H1 (cell line): ENCODE measurements at regions not wholly inside any gene's neighbourhood (a gene's known extent, or its start where the extent isn't known, plus 50 kb on each side); places are given as distances from the start of the nearest gene placed in this dataset.

Source experiments
- CTCF ChIA-PET: fragments of 300-600 bp; sonication (Branson Sonifier 250); formaldehyde crosslinking; loops from one replicate; lab custom pipeline; 2021; ENCODE audit not compliant: partially characterized antibody; lab: Charles Lee
- POLR2A ChIA-PET: fragments of 300-600 bp; sonication (Branson Sonifier 250); formaldehyde crosslinking; loops from one replicate; lab custom pipeline; 2021; ENCODE audit warnings: inconsistent platforms; ENCODE audit not compliant: partially characterized antibody; lab: Charles Lee
- DNase-seq, 2 experiments: peaks; one replicate each; pipeline versions ENCODE4 v3.0.0 to v3.0.0-alpha.2; 2010 to 2022; ENCODE audit warnings: low spot score in 2 of 2, low read depth in 1 of 2, mixed read lengths in 1 of 2
- FAIRE-seq: peaks from 2 replicates; lab custom pipeline; 2011; peaks lifted over from hg19 to GRCh38; lab: Jason Lieb, UNC
- H2AFZ ChIP-seq: 2 replicates; pipeline ENCODE4 v1.8.1; 2012; ENCODE audit warnings: low read length, inconsistent platforms
- H2AK5ac ChIP-seq: 2 replicates; pipeline ENCODE4 v1.6.1; 2013; ENCODE audit warnings: low read depth, low read length
- H2BK120ac ChIP-seq: replicated peaks from 2 replicates; pipeline ENCODE3; 2013; ENCODE audit warnings: low read depth, low read length, inconsistent platforms
- H2BK12ac ChIP-seq: 2 replicates; pipeline ENCODE4 v1.6.1; 2013; ENCODE audit warnings: low read depth, low read length
- H2BK15ac ChIP-seq: 2 replicates; pipeline ENCODE4 v1.6.1; 2013; ENCODE audit warnings: low read length
- H2BK20ac ChIP-seq: 2 replicates; pipeline ENCODE4 v1.6.1; 2013; ENCODE audit warnings: low read length
- H2BK5ac ChIP-seq: 2 replicates; pipeline ENCODE4 v1.6.1; 2013; ENCODE audit warnings: low read depth, low read length
- H3K14ac ChIP-seq: 2 replicates; pipeline ENCODE4 v1.6.1; 2013; ENCODE audit warnings: inconsistent platforms; ENCODE audit not compliant: insufficient read length
- H3K18ac ChIP-seq: 2 replicates; pipeline ENCODE4 v1.6.1; 2013; ENCODE audit warnings: low read length; ENCODE audit errors: extremely low read depth
- H3K23ac ChIP-seq: 2 replicates; pipeline ENCODE4 v1.6.1; 2013; ENCODE audit warnings: inconsistent platforms; ENCODE audit not compliant: insufficient read length
- H3K23me2 ChIP-seq: 2 replicates; pipeline ENCODE4 v1.6.1; 2013; ENCODE audit warnings: low read depth, low read length
- H3K27ac ChIP-seq: 2 replicates; pipeline ENCODE4 v1.6.1; 2011; ENCODE audit warnings: low read depth, low read length, inconsistent platforms
- H3K27me3 ChIP-seq, 4 experiments: replicated peaks in 1 of 4; 1 replicate in 1 of 4; 2 replicates in 3 of 4; pipeline versions ENCODE4 v1.6.1 to v1.8.1; 2011 to 2013; ENCODE audit warnings: low read length in 3 of 4, mild to moderate bottlenecking in 3 of 4, inconsistent platforms in 2 of 4, mixed read lengths in 2 of 4, moderate library complexity in 1 of 4; ENCODE audit not compliant: control insufficient read depth in 3 of 4, insufficient read depth in 3 of 4; ENCODE audit errors: extremely low read depth in 1 of 4
- H3K36me3 ChIP-seq, 4 experiments: 2 replicates each; pipeline versions ENCODE4 v1.6.1 to v1.8.1; 2011 to 2013; ENCODE audit warnings: mild to moderate bottlenecking in 4 of 4, low read length in 3 of 4, moderate library complexity in 2 of 4, control low read depth in 1 of 4, inconsistent platforms in 1 of 4; ENCODE audit not compliant: insufficient read depth in 4 of 4, control insufficient read depth in 2 of 4
- H3K4ac ChIP-seq: replicated peaks from 2 replicates; pipeline ENCODE3; 2013; ENCODE audit warnings: low read length, low read depth, mixed read lengths, inconsistent platforms; ENCODE audit not compliant: insufficient read length
- H3K4me1 ChIP-seq, 4 experiments: replicated peaks in 1 of 4; 1 replicate in 1 of 4; 2 replicates in 3 of 4; pipeline versions ENCODE4 v1.6.1 to v1.8.1; 2011 to 2013; ENCODE audit warnings: low read length in 3 of 4, inconsistent platforms in 2 of 4, mixed read lengths in 1 of 4; ENCODE audit not compliant: insufficient read depth in 4 of 4, control insufficient read depth in 3 of 4
- H3K4me2 ChIP-seq, 2 experiments: 2 replicates each; pipeline versions ENCODE4 v1.6.1 to v1.8.1; 2011 to 2013; ENCODE audit warnings: low read depth in 2 of 2, low read length in 2 of 2, control low read depth in 1 of 2, inconsistent platforms in 1 of 2, mild to moderate bottlenecking in 1 of 2; ENCODE audit not compliant: insufficient read depth in 1 of 2
- H3K4me3 ChIP-seq, 4 experiments: fragments of 200-600, 300-600 bp in 1 of 4; sonication (generic), shearing (Covaris generic), sonication (Bioruptor Twin) in 1 of 4; 2 replicates each; pipeline versions ENCODE4 v1.5.1 to v1.8.1; 2011 to 2016; ENCODE audit warnings: low read length in 4 of 4, low read depth in 3 of 4, control low read depth in 2 of 4, inconsistent platforms in 2 of 4, mild to moderate bottlenecking in 2 of 4, mixed read lengths in 1 of 4, moderate library complexity in 1 of 4; ENCODE audit not compliant: insufficient read depth in 2 of 4; ENCODE audit errors: extremely low read depth in 1 of 4
- H3K56ac ChIP-seq: replicated peaks from 2 replicates; pipeline ENCODE3; 2013; ENCODE audit warnings: low read depth, mild to moderate bottlenecking, mixed read lengths, low read length, inconsistent platforms; ENCODE audit not compliant: insufficient read length
- H3K79me1 ChIP-seq: 2 replicates; pipeline ENCODE4 v1.6.1; 2013; ENCODE audit warnings: low read depth, low read length, control low read depth
- H3K79me2 ChIP-seq, 2 experiments: 2 replicates each; pipeline versions ENCODE4 v1.6.1 to v1.8.1; 2012 to 2013; ENCODE audit warnings: low read length in 2 of 2, mild to moderate bottlenecking in 2 of 2, inconsistent platforms in 1 of 2; ENCODE audit not compliant: insufficient read depth in 2 of 2, control insufficient read depth in 1 of 2
- H3K9ac ChIP-seq, 4 experiments: replicated peaks in 1 of 4; 1 replicate in 1 of 4; 2 replicates in 3 of 4; pipeline versions ENCODE4 v1.6.1 to v1.8.1; 2011 to 2013; ENCODE audit warnings: low read depth in 3 of 4, low read length in 3 of 4, control low read depth in 2 of 4, mild to moderate bottlenecking in 2 of 4, moderate library complexity in 2 of 4, inconsistent platforms in 1 of 4; ENCODE audit errors: extremely low read depth in 1 of 4
- H3K9me3 ChIP-seq, 2 experiments: 2 replicates each; pipeline versions ENCODE4 v1.6.1 to v1.8.1; 2012 to 2013; ENCODE audit warnings: mild to moderate bottlenecking in 2 of 2, moderate library complexity in 2 of 2, control low read depth in 1 of 2, inconsistent platforms in 1 of 2, low read depth in 1 of 2, low read length in 1 of 2, mixed read lengths in 1 of 2; ENCODE audit not compliant: insufficient read depth in 2 of 2
- H4K20me1 ChIP-seq, 2 experiments: replicated peaks in 1 of 2; 2 replicates each; pipeline versions ENCODE3 to v1.8.1; 2011 to 2013; ENCODE audit warnings: inconsistent platforms in 2 of 2, low read length in 2 of 2, mild to moderate bottlenecking in 1 of 2; ENCODE audit not compliant: insufficient read depth in 2 of 2, control insufficient read depth in 1 of 2
- H4K5ac ChIP-seq: 2 replicates; pipeline ENCODE4 v1.6.1; 2013; ENCODE audit warnings: low read length, low read depth, mixed read lengths, inconsistent platforms; ENCODE audit not compliant: insufficient read length
- H4K8ac ChIP-seq: 2 replicates; pipeline ENCODE4 v1.8.0; 2013; ENCODE audit warnings: mild to moderate bottlenecking, moderate library complexity, low read length, inconsistent platforms; ENCODE audit not compliant: insufficient read depth; ENCODE audit errors: extremely low read depth
- H4K91ac ChIP-seq: replicated peaks from 2 replicates; pipeline ENCODE3; 2013; ENCODE audit warnings: low read length, mixed read lengths, inconsistent platforms; ENCODE audit not compliant: insufficient read length
- MAFK ChIP-seq: IDR thresholded peaks from 2 replicates; pipeline ENCODE4 v1.6.1; 2012; ENCODE audit warnings: low read depth, mild to moderate bottlenecking, improper control_type of control experiment, low read length
- SP2 ChIP-seq: IDR thresholded peaks from 2 replicates; pipeline ENCODE4 v1.6.1; 2012; ENCODE audit warnings: mild to moderate bottlenecking, low read length, inconsistent platforms
- TEAD4 ChIP-seq: IDR thresholded peaks from 2 replicates; pipeline ENCODE4 v1.6.1; 2012; ENCODE audit warnings: low read depth, low read length, inconsistent platforms, mixed read lengths
- WGBS, 2 experiments: shearing (Covaris generic) in 1 of 2; methylation state at CpG; one replicate each; pipeline versions ENCODE4 v1.1.6 to v1.1.7; 2013 to 2015; ENCODE audit warnings: low lambda C conversion rate in 2 of 2, mixed read lengths in 2 of 2, inconsistent platforms in 1 of 2, low coverage in 1 of 2, missing lambda C conversion rate in 1 of 2; ENCODE audit not compliant: insufficient replicate concordance in 2 of 2, insufficient coverage in 1 of 2, insufficient read length in 1 of 2; ENCODE audit errors: extremely low coverage in 1 of 2, missing lambda C conversion rate in 1 of 2; 5-methylcytosine and 5-hydroxymethylcytosine counted together

- WGBS, 2 experiments = 97% methylated on average over 5 of the region's 5 CpGs; no CpG with 5 or more reads in 1 of the 2 experiments
- CTCF ChIA-PET = interaction anchor here (1.2 to 1.9 kb wide), 4 partner anchors 9 to 430 kb away, joined by 4 to 6 read pairs (median 5); no protein-coding TSS in a partner anchor
- no peak overlapping the region for H4K91ac ChIP-seq
Measured at GRCh38 chr15:97747342-97747741, 213.2 kb upstream of the ARRDC4 start.

More at GRCh38 chr15:97747342-97747741, 213.2 kb upstream of the ARRDC4 start:
- Histone ChIP-seq H2AFZ (no peak overlapping the region), H2BK12ac (no peak overlapping the region), H2AK5ac (no peak overlapping the region), H2BK120ac (no peak overlapping the region), H3K4me1 (peaks cover 0 to 6% (median 0%) of the 10 kb centered on the region in 4 experiments; a peak in 1 of 7 replicates), H3K14ac (no peak overlapping the region), H3K9ac (no peak overlapping the region), H3K4me2 (no peak overlapping the region), H3K4me3 (no peak overlapping the region), H4K20me1 (no peaks in the 10 kb centered on the region), H3K23me2 (no peaks in the 10 kb centered on the region; the same call in 1 of the 2 replicates), H3K27me3 (no peaks in the 10 kb centered on the region), H3K27ac (no peak overlapping the region), H2BK20ac (no peak overlapping the region), H3K79me1 (no peaks in the 10 kb centered on the region), H3K4ac (no peak overlapping the region), H3K79me2 (no peaks in the 10 kb centered on the region), H3K56ac (no peak overlapping the region), H2BK5ac (no peak overlapping the region), H3K18ac (no peak overlapping the region), H4K5ac (no peak overlapping the region), H4K8ac (no peak overlapping the region), H3K36me3 (no peaks in the 10 kb centered on the region), H2BK15ac (no peak overlapping the region), H3K9me3 (0 out of 4 replicates have a peak, but pooled peaks cover 0 to 2% of the 10 kb centered on the region in 2 experiments), H3K23ac (no peak overlapping the region)
- TF ChIP-seq SP2 = no peak
- no peak for TF ChIP-seq TEAD4
- TF ChIP-seq MAFK = no peak
- FAIRE-seq = no peak
- POLR2A ChIA-PET = interaction anchor here (0.6 kb wide), 1 partner anchor 1734 kb away, joined by 3 read pairs; no protein-coding TSS in a partner anchor
- DNase-seq = no peak
